ENCODE measurements at regions not wholly inside any gene's neighbourhood (a gene's known extent, or its start where the extent isn't known, plus 50 kb on each side); places are given as distances from the start of the nearest gene placed in this dataset.
"Not testable (repeated sequence)": the region's sequence is repeated elsewhere in the genome, so short reads cannot be mapped to it uniquely, and the experiment has no call there.

DNA sequence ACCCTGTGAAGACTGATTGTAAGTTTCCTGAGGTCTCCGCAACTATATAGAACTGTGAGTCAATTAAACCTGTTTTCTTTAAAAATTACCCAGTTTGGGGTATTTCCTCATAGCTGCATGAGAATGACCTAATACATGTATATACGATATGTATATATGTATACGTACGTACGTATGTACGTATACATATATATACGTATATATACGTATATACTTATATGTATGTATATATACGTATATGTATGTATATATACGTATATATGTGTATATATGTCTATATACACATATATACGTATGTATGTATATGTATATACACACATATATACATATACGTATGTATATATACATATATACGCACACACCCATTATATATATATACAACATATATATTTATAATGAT lies 1153.0 kb upstream of the CDH18 start:
- no peak overlapping the region for H3K4me3 ChIP-seq (ENCODE audit: low read length)
- no peak for DNase-seq (ENCODE audit: low read depth, low spot score)

DNA sequence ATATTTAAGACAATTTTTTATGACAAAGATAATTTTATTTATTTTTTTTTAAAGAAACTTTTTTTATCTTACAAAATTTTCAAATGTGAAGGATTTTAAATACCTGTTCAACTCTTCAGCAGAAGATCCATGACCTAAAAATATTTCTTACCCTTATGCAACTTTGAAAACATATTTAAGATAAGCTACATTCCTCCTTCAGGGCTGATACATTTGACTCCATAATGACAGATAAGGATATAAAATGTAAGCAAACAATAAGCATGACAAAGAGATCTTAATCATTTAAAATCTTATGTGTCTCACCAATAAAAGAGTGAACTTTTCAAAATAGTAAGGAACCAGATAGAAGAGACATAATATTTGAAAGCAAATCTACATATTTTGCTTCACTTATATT lies 1138.2 kb upstream of the CDH18 start:
- H3K4me3 ChIP-seq (ENCODE audit: low read length) = no peak overlapping the region
- DNase-seq (ENCODE audit: low read depth, low spot score) = no peak

DNA sequence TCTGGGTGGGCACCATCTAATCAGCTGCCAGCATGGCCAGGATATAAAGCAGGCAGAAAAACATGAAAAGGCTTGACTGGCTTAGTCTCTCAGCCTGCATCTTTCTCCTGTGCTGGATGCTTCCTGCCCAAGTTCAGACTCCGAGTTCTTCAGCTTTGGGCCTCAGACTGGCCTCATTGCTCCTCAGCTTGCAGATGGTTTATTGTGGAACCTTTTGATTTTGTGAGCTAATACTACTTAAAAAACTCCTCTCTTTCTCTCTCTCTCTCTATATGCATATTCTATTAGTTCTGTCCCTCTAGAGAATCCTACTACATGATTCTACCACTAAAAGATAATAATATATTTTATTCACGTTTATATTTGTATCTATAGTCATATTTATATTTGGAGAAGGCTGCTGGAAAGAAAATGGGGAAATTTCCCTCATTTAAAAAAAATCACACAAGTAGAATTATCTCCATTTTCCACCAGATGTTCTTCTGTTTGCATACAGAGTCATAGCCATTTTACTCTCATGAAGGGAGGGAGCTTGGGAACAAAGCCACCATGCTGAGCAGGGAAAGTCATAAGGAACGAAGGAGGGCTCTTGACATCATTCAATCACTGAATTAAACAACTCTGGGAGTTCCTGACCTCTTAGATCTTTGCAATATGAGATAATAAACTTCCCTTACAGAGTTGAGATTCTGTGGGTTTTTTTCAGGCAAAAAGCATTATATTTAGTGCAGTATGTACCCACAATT lies 1137.4 kb upstream of the CDH18 start:
- H3K4me3 ChIP-seq (ENCODE audit: low read length) = no peak overlapping the region
- DNase-seq (ENCODE audit: low read depth, low spot score) = no peak

DNA sequence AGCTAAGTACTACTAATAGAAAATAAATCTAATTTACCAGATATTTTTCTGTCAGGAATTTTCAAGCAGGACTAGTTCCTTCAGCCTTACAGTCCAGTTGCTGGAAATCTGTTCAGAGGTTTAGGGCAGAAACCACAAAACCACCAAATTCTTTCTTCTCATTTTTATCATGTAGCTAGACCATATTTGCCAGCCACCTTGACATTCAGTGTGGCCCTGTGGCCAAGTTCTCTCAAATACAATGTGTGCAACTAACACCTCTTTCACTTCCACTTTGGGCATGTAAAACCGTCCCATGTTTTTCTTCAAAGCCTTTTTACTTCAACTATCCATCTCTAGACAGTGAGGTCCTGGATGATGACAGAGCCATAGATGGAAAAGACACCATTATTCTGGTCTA lies 1133.2 kb upstream of the CDH18 start:
- no peak for DNase-seq (ENCODE audit: low read depth, low spot score)
- no peak overlapping the region for H3K4me3 ChIP-seq (ENCODE audit: low read length)

DNA sequence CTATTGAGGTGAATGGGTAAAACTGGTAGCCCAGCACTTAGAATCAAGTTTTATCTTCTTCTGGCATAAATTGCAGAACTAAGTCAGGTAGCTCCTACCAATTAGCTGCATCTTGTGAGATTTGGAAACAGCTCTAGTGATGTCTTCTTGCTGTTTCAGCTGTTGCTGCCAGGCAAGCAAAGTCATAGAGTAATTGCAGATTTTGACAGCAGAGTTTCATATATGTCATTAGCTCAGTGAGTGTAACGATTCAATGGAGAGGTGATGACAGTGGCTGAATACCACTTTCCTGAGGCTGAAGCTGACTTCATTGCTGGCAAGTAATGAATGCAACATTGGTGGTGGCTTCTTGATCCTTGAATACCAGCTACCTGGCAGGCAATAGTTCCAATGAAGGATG lies 1109.7 kb upstream of the CDH18 start:
- no peak for DNase-seq (ENCODE audit: low read depth, low spot score)
- H3K4me3 ChIP-seq (ENCODE audit: low read length) = no peak overlapping the region

DNA sequence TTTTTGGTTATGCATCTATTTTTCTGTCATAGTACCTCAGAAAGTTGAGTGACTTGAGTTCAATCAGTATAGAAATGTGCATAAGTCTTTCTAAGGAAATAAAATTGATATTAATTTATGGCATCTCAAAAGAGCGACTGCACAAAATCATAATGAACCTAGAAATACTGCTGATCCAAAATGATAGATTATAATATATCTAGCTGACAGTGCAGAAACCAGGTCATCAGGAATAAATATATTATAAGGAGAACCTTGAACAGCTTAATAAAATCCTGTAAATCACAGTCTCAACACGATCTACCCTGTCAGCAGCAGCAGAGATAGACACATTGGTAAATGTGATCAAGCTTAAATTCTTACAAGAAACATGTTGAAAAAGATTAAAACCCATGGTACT lies 1106.6 kb upstream of the CDH18 start:
- no peak for DNase-seq (ENCODE audit: low read depth, low spot score)
- no peak overlapping the region for H3K4me3 ChIP-seq (ENCODE audit: low read length)

DNA sequence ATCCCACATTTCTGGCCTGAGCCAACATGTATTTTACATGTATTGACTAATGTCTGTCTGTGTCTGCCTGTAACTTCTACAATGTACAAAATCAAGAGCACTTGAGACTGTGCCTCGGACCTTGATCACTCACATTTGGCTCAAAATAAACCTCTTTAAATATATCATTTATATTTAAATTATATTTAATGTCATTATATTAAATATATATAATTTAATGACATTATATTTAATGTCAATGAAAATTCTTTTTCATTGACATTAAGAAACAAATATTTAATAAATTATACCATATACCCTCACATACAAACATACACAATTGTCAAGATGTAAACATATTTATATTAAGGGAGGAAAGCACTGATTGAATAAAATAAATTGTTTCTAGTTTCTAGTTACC lies 1099.8 kb upstream of the CDH18 start:
- H3K4me3 ChIP-seq (ENCODE audit: low read length) = no peak overlapping the region
- no peak for DNase-seq (ENCODE audit: low read depth, low spot score)

DNA sequence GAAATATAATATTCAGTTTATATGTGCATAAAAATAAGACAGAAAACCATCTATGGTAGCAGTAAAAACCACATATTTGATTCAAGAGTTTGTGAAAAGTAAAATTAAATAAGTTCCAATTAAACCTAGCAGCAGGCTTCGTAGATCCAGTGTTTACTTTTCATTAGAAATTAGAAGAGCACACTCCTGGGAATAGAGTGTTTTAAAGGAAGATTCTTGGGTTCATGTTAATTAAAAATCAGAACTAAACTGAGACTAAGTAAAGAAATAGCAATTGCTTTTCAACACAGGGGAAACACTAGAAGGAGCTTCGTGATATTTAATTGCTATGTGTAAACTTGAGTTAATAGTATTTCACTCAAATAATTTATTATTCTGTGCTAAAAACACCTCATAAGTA lies 1097.8 kb upstream of the CDH18 start:
- H3K4me3 ChIP-seq (ENCODE audit: low read length) = no peak overlapping the region
- no peak for DNase-seq (ENCODE audit: low read depth, low spot score)

DNA sequence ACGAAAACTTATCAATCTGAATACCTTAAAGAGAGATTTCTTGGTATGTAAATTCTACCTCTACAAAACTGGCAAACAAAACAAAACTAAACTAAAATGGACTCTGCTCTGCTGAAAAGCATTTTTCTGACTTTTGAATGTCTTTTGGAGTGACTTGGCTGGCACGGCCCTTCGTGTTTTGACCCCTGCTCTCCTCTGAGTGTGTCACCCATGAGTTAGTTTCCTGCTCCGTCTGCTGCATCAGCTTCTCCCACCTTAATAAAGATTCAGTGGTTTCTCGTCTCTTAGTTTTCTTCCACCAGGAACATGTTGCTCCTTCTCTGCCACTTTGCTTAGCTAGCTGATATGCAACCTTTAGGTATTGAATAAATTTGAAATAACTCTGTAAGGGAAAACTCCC lies 1084.0 kb upstream of the CDH18 start:
- no peak overlapping the region for H3K4me3 ChIP-seq (ENCODE audit: low read length)
- DNase-seq (ENCODE audit: low read depth, low spot score) = no peak

DNA sequence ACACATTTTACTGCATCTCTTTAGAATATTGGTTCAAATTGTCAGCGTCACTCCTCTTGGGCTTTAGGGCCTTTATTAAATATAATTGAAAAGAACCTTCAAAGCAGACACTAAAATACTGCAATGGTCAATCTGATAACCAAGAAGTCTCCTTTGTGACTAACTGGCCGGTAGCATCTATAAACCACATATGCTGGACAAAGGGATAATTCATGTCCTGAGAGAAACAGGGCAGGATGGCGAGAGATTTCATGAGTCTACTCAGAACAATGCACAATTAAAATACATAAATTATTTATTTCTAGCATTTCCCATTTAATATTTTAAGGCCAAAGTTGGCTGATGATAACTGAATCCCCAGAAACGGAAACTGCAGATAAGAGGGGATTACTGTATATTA lies 1083.4 kb upstream of the CDH18 start:
- DNase-seq (ENCODE audit: low read depth, low spot score) = no peak
- no peak overlapping the region for H3K4me3 ChIP-seq (ENCODE audit: low read length)

DNA sequence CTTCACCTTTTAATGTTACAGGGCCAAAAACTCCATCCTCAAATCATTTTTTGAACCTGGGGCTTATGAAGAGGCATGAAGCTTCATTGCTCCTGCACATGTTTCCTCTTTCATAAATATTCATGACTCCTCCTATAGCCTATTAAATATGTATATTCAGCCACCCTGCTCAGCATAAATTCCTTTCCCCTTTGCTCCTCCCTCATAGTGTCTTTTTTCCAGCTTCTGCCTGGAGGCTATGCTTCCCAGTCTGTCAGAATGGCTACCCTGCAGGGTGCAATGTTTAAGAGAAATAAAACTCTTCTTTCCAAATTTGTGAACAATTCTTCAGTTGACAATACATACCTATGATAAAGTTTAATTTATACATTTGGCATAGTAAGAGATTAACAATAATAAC lies 1082.9 kb upstream of the CDH18 start:
- no peak overlapping the region for H3K4me3 ChIP-seq (ENCODE audit: low read length)
- DNase-seq (ENCODE audit: low read depth, low spot score) = no peak

DNA sequence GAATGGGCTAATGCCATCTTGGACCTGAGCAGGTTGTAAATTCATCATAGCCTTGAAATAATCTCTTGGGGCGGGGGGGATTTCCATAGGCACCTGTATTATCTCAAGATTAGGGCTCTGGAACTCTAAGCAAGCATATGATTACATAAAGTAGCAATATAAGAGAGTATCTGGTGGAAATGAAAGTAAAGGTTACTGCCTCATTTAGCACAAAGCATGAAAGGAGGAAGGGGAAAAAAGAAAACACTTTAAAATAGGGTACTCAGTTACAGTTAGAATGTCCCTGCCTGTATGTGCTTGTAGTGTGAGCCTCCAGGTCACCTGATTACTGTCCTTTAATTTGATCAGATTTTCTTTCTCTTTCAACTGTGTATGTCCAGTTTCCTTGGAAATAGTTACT lies 1079.7 kb upstream of the CDH18 start:
- H3K4me3 ChIP-seq (ENCODE audit: low read length) = no peak overlapping the region
- no peak for DNase-seq (ENCODE audit: low read depth, low spot score)

DNA sequence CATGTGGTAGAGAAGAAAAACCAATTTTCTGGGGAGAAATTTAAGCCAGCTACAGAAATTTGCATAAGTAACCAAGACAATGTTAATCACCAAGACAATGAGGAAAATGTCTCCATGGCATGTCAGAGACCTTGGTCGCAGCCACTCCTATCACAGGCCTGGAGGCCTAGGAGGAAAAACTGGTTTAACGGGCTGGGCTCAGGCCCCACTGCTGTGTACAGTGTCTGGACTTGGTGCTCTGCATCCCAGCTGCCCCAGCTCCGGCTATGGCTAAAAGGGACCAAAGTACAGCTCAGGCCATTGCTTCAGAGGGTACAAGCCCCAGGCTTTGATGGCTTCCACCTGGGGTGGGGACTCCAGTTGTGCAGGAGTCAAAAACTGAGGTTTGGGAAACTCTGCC lies 1075.1 kb upstream of the CDH18 start:
- no peak overlapping the region for H3K4me3 ChIP-seq (ENCODE audit: low read length)
- no peak for DNase-seq (ENCODE audit: low read depth, low spot score)

DNA sequence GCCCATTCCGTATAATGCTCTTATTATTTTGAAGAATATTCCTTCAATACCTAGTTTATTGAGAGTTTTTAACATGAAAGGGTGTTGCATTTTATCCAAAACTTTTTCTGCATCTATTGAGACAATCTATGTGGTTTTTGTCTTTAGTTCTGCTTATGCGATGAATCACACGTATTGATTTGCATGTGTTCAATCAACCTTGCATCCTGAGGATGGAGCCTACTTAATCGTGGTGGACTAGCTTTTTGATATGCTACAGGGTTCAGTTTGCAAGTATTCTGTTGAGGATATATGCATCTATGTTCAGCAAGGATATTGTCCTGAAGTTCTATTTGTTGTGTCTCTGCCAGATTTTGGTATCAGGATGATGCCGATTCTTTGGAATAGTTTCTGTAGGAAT lies 1070.3 kb upstream of the CDH18 start:
- no peak overlapping the region for H3K4me3 ChIP-seq (ENCODE audit: low read length)
- no peak for DNase-seq (ENCODE audit: low read depth, low spot score)

DNA sequence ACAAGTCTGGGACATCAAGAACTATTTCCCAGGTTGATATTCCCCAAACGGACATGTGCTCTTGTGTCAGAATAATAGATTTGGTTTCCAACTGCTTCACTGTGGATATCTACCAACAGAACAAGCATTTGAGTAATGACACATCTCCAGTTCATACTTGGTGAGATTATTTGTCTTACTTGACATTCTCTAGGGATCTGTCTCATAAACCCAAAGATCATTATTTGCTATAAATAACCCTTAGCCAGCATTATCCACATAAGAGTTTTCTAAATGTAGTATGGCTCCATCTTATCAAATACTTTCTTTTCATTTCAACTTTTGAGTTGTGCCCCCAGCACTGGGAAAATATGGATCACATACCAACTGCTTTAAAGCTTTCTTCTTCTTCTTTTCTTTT lies 1063.9 kb upstream of the CDH18 start:
- no peak overlapping the region for H3K4me3 ChIP-seq (ENCODE audit: low read length)
- DNase-seq (ENCODE audit: low read depth, low spot score) = no peak

DNA sequence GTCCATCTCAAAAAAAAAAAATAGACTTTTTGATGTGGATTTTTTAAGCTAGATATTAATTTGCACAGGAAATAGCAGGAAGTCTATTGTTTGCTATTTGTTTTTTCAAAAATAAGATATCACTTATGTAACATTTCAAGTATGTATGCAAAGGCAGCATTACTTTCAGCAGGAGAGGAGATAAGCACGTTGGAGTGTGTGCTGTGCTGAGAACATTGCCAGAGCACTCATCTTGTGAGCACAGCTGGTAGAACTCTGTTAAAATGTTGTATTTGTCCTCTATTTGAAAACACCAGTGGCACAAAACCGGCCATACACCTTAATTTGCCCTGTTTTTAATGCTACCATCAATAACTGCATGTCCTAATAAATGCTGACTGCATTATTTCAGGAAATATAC lies 1061.9 kb upstream of the CDH18 start:
- no peak for DNase-seq (ENCODE audit: low read depth, low spot score)
- H3K4me3 ChIP-seq (ENCODE audit: low read length) = no peak overlapping the region

DNA sequence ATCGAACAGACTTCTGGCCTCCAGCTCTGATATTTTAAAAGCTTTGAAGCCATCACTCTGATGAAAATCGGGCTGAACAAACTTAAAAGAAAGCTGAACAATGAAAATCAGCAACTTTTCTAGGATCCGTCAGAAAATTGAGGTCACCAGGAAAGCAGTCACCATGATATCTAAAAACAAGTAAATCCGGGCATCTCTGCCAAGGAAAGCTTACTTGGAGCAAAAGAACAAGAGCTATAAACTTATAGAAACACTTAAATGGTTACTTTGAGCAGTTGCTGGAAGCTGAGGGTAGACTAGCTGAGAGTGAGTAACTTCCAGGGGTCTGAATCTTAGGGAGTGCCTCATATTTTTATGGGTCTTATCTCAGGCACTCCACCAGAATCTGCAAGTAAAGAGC lies 1043.0 kb upstream of the CDH18 start:
- no peak overlapping the region for H3K4me3 ChIP-seq (ENCODE audit: low read length)
- DNase-seq (ENCODE audit: low read depth, low spot score) = no peak

DNA sequence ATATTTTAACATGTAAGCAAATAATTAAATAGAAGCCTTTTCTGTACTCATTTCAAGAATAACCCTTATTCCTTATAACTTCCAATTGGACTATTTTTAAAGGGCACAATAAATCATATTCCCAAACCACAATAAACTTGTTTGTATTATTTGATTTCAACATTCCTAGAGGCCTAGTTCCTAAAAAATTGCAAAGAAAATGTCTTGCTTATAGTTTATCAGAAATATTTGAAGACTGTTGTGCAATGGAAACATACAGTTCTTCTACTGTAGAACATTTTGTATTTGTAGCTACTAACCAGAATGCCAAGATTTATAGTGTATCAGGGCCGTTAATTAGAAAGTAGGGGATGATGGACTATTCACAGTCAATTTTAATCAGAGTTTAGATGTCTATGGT lies 1037.0 kb upstream of the CDH18 start:
- no peak overlapping the region for H3K4me3 ChIP-seq (ENCODE audit: low read length)
- DNase-seq (ENCODE audit: low read depth, low spot score) = no peak

DNA sequence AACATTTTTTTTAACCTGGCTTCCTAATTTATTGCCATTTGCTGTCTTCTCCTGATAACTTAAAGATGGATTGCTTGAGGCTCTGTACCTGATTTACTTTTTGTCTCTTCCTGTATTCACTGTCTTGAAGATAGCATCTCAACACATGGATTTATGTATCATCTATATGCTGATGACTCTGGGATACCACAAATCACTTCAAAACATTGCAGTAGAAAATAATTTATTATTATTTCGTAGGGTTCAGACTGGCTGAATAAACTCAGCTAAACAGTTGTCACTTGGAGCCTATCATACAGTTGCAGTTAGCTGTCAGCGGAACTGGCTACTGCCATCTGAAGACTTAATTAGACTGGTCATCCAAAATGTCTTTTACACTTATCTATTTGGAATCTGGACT lies 1025.2 kb upstream of the CDH18 start:
- DNase-seq (ENCODE audit: low read depth, low spot score) = no peak
- no peak overlapping the region for H3K4me3 ChIP-seq (ENCODE audit: low read length)

DNA sequence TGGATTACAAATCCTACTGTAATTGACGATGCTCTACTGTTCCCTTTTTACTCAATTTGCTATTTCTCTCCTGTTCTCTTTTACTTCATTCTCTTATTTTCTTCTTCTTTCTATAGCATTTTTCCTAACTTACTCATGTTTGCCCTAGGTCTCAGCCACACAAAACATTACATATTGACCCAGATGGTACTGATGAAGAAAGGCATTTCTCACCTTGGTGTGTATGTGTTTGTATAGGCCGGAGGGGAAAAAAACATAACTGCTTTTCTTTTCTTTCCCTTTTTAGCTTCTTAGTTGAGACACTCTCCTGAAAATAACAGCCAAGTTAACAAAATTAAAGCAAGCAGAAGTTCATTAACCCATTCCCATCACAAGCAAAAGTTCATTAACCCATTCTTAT lies 1019.8 kb upstream of the CDH18 start:
- no peak for DNase-seq (ENCODE audit: low read depth, low spot score)
- H3K4me3 ChIP-seq (ENCODE audit: low read length) = no peak overlapping the region

DNA sequence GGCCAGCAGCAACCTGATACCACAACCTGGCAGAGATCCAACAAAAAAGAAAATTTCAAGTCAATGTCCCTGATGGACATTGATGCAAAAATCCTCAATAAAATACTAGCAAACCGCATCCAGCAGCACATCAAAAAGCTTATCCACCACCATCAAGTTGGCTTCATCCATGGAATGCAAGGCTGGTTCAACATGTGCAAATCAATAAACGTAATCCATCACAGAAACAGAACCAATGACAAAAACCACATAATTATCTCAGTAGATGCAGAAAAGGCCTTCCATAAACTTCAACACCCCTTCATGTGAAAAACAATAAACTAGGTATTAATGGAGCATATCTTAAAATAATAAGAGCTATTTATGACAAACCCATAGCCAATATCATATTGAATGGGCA lies 1000.9 kb upstream of the CDH18 start:
- H3K4me3 ChIP-seq (ENCODE audit: low read length); DNase-seq (ENCODE audit: low read depth, low spot score): not testable (repeated sequence)

DNA sequence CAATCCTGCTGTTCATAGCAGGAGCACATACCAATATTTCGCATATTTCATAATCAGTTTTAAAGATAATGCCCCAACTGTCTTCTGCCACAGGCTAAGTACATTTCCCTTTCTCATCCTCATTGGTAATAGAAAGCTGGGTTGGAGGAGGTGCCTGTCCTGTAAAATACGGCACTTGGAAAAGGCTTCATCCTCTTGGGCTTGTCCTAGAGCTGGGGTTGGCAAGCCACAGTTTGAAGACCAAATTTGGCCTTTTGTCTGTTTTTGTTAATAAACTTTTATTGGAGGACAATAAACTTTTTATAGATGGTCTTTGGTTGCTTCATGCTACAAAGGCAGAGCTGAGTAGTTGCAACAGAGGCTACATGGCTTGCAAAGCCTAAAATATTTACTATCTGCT lies 997.8 kb upstream of the CDH18 start:
- H3K4me3 ChIP-seq (ENCODE audit: low read length) = no peak overlapping the region
- no peak for DNase-seq (ENCODE audit: low read depth, low spot score)

Measured in Jurkat, Clone E6-1 (cell line).